Peyer's patch (tissue), 4 donors: ENCODE measurements at regions not wholly inside any gene's neighbourhood (a gene's known extent, or its start where the extent isn't known, plus 50 kb on each side); places are given as distances from the start of the nearest gene placed in this dataset.

Source experiments
- POLR2A ChIP-seq, 2 donors: fragments of 450-650 bp; IDR thresholded peaks; one replicate each; pipeline ENCODE4 v1.5.1; 2017; ENCODE audit warnings: antibody characterized with exemption in 2 of 2, mild to moderate bottlenecking in 2 of 2, moderate library complexity in 2 of 2
- TF ChIP-seq, protein P1 (sequence below), 6 experiments: fragments of 450-650 bp in 4 of 6; fragments of 200-600 bp in 2 of 6; sonication (generic) in 1 of 6; IDR thresholded peaks; one replicate each; pipeline ENCODE4 v1.5.1; 2017 to 2019; ENCODE audit warnings: antibody characterized with exemption in 6 of 6, mild to moderate bottlenecking in 3 of 6, moderate library complexity in 1 of 6

DNA sequence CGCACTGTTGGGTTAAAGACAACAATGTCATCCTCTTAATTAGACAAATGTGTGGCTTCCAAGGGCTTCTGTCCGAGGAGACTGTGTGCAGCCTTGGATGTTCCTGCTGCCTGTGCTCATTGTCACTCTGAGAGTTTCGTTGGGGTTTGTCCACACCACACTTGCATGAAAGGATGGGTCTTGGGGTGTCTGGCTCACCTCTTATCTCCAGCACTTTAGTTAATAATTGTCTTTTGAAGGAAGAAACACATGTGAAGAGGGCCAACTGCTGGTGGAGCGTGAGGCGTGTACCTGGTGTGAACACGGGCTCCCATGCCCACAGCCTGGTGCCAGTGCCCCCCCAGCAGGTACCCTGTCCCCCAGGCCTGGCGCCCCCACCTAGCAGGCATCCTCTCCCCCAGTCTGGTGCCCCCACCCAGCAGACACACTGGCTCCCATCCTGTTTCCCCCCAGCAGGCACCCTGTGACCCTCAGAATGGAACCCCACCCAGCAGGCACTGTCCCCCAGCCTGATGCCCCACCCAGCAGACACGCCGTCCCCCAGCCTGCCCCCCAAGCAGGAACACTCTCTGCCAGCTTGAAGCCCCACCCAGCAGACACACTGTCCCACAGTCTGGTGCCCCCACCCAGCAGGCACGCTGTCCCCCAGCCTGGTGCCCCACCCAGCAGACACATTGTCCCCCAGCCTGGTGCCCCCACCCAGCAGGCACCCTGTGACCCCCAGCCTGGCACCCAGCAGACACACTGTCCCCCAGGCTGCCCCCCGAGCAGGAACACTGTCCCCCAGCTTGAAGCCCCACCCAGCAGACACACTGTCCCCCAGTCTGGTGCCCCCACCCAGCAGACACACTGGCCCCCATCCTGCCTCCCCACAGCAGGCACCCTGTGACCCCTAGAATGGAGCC lies 96.3 kb upstream of the TMEM18 start:
- TF ChIP-seq, protein P1, sequence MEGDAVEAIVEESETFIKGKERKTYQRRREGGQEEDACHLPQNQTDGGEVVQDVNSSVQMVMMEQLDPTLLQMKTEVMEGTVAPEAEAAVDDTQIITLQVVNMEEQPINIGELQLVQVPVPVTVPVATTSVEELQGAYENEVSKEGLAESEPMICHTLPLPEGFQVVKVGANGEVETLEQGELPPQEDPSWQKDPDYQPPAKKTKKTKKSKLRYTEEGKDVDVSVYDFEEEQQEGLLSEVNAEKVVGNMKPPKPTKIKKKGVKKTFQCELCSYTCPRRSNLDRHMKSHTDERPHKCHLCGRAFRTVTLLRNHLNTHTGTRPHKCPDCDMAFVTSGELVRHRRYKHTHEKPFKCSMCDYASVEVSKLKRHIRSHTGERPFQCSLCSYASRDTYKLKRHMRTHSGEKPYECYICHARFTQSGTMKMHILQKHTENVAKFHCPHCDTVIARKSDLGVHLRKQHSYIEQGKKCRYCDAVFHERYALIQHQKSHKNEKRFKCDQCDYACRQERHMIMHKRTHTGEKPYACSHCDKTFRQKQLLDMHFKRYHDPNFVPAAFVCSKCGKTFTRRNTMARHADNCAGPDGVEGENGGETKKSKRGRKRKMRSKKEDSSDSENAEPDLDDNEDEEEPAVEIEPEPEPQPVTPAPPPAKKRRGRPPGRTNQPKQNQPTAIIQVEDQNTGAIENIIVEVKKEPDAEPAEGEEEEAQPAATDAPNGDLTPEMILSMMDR (IDR thresholded peaks at IDR 0.05), result no peak
- no peak for TF ChIP-seq POLR2A (IDR thresholded peaks at IDR 0.05)
